BJ (cell line): ENCODE measurements at regions not wholly inside any gene's neighbourhood (a gene's known extent, or its start where the extent isn't known, plus 50 kb on each side); places are given as distances from the start of the nearest gene placed in this dataset.

ENCODE experiments used
- CTCF ChIA-PET: fragments of 350-600 bp; formaldehyde crosslinking; extraction: SDS; loops from one replicate; lab custom pipeline; 2021; ENCODE audit warnings: antibody characterized with exemption, inconsistent platforms; lab: Yijun Ruan, JAX
- POLR2A ChIA-PET: fragments of 300-600 bp; sonication (Branson Sonifier 250); formaldehyde crosslinking; extraction: SDS; loops from one replicate; lab custom pipeline; 2021; ENCODE audit warnings: antibody characterized with exemption; lab: Charles Lee
- DNase-seq: peaks from one replicate; pipeline ENCODE4 v3.0.0-alpha.2; 2011; ENCODE audit warnings: low read depth
- H3K27me3 ChIP-seq: 2 replicates; pipeline ENCODE4 v1.6.0; 2011; ENCODE audit warnings: low read length; ENCODE audit not compliant: control insufficient read depth, insufficient read depth
- H3K36me3 ChIP-seq: 2 replicates; pipeline ENCODE4 v1.5.1; 2011; ENCODE audit warnings: low read length; ENCODE audit not compliant: control insufficient read depth, insufficient read depth
- H3K4me3 ChIP-seq: 2 replicates; pipeline ENCODE4 v1.5.1; 2011; ENCODE audit warnings: low read depth, mild to moderate bottlenecking, control low read depth, low read length
- CTCF ChIP-seq: IDR thresholded peaks from 2 replicates; pipeline ENCODE4 v1.5.1; 2011; ENCODE audit warnings: low read depth, mild to moderate bottlenecking, control low read depth, inconsistent platforms, low read length, moderate library complexity; ENCODE audit not compliant: insufficient read depth

- no peaks in the 10 kb centered on the region for H3K36me3 ChIP-seq
- no peak overlapping the region for H3K4me3 ChIP-seq
- TF ChIP-seq CTCF: no peak
- H3K27me3 ChIP-seq: no peaks in the 10 kb centered on the region
- ChIA-PET CTCF (no interaction called here), POLR2A (no interaction called here)
- DNase-seq: no peak
Measured at GRCh38 chr18:75896865-75897264, 469.4 kb upstream of the SMIM21 start.

- DNase-seq: no peak
- ChIA-PET CTCF (interaction anchor here (0.6 kb wide), 2 partner anchors 83 to 1089 kb away, joined by 3 read pairs; no protein-coding TSS in a partner anchor), POLR2A (no interaction called here)
- no peaks in the 10 kb centered on the region for H3K27me3 ChIP-seq
- no peak overlapping the region for H3K4me3 ChIP-seq
- H3K36me3 ChIP-seq: no peaks in the 10 kb centered on the region
- TF ChIP-seq CTCF: no peak
Measured at GRCh38 chr18:75895135-75895534, 467.6 kb upstream of the SMIM21 start.

GRCh38 chr18:75884728-75885127, 457.2 kb upstream of the SMIM21 start:
- Histone ChIP-seq H3K36me3 (no peaks in the 10 kb centered on the region), H3K4me3 (no peak overlapping the region), H3K27me3 (no peaks in the 10 kb centered on the region)
- ChIA-PET POLR2A (no interaction called here), CTCF (no interaction called here)
- no peak for DNase-seq
- no peak for TF ChIP-seq CTCF

- no peaks in the 10 kb centered on the region for H3K36me3 ChIP-seq
- no peak for DNase-seq
- no peaks in the 10 kb centered on the region for H3K27me3 ChIP-seq
- CTCF ChIA-PET: no interaction called here
- no peak overlapping the region for H3K4me3 ChIP-seq
- POLR2A ChIA-PET: no interaction called here
- no peak for TF ChIP-seq CTCF
Measured at GRCh38 chr18:75880925-75881504, 453.5 kb upstream of the SMIM21 start.

GRCh38 chr18:75880266-75880665, 452.8 kb upstream of the SMIM21 start:
- ChIA-PET CTCF (no interaction called here), POLR2A (no interaction called here)
- Histone ChIP-seq H3K27me3 (no peaks in the 10 kb centered on the region), H3K4me3 (no peak overlapping the region), H3K36me3 (no peaks in the 10 kb centered on the region)
- no peak for DNase-seq
- no peak for TF ChIP-seq CTCF
